ENCODE measurements at regions not wholly inside any gene's neighbourhood (a gene's known extent, or its start where the extent isn't known, plus 50 kb on each side); places are given as distances from the start of the nearest gene placed in this dataset.

DNA sequence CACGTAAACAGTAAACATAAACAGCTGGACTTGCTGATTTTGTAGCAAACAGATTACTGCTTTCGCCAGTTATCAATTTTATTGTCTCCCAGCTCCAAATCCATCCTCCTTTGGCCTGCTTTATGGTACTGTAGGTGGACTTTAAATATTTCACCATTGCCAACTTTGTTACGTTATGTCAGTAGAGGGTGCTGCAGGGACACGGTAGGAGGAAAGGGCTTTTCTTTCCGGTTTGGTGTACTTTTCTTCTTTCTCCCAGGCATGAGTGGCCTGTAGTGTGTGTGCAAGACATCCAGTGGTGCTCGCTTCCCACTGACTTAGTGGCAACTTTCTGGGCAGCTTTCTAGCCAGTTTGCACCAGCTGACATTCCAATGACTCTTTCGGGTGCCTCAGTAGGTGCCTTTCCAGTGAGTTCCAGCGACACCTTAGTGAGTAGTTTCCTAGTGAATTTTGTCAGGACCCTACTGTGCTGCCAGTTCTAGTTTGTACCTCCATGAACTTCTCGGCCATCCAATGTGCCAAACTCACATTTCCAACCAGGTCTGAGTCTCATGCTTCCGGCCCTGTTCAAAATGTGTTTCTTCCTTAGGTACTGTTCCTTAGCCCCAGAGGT is 267.6 kb upstream of the TENM4 start:
- ChIA-PET CTCF (no interaction called here), POLR2A (no interaction called here)
- Histone ChIP-seq H3K27ac (ENCODE audit: insufficient read depth, low read depth, low read length) (no peak overlapping the region), H3K4me2 (ENCODE audit: insufficient read depth, low read length) (no peak overlapping the region), H4K20me1 (replicated peaks; ENCODE audit: control insufficient read depth, extremely low read depth, insufficient read depth, low read length) (no peaks in the 10 kb centered on the region), H3K9me3 (replicated peaks; ENCODE audit: control insufficient read depth, insufficient read depth, low read length) (peaks cover 3% of the 10 kb centered on the region), H3K9me1 (replicated peaks; ENCODE audit: control insufficient read depth, extremely low read depth, insufficient read depth, low read length) (no peaks in the 10 kb centered on the region), H3K4me3 (replicated peaks in 1 of 3; ENCODE audit: insufficient read depth in 1 of 3, low read depth in 1 of 3, low read length in 3 of 3) (no peak overlapping the region), H3K9ac (replicated peaks; ENCODE audit: extremely low read depth, insufficient read depth, low read length) (no peak overlapping the region), H2AFZ (ENCODE audit: low read depth, low read length) (no peak overlapping the region), H3K27me3 (ENCODE audit: control insufficient read depth in 2 of 2, insufficient read depth in 2 of 2, low read length in 2 of 2) (no peaks in the 10 kb centered on the region), H3K79me2 (ENCODE audit: control insufficient read depth, insufficient read depth, low read length) (no peaks in the 10 kb centered on the region), H3K36me3 (ENCODE audit: control insufficient read depth in 2 of 2, extremely low read depth in 1 of 2, insufficient read depth in 2 of 2, low read length in 2 of 2) (no peaks in the 10 kb centered on the region), H3K4me1 (ENCODE audit: control insufficient read depth, extremely low read depth, insufficient read depth, low read length) (no peaks in the 10 kb centered on the region)
- BruUV-seq (replicated peaks): no TSS peak
- FAIRE-seq: no peak
- dilution Hi-C loops (cut with MboI; ENCODE audit: extremely low pct_ligation_motif_present, low sequenced_read_pairs) (no loop called here), intact Hi-C loops (cut with micrococcal nuclease) (no loop called here)
- TF ChIP-seq POLR2AphosphoS5 (IDR thresholded peaks at IDR 0.05; ENCODE audit: insufficient read depth, low read depth, low read length) (no peak), POLR2A (IDR thresholded peaks at IDR 0.05; ENCODE audit: low read depth, low read length) (no peak), EZH2 (IDR thresholded peaks at IDR 0.05; ENCODE audit: borderline replicate concordance, low read depth, low read length, severe bottlenecking) (no peak), MYC (IDR thresholded peaks at IDR 0.05; ENCODE audit: low read depth, low read length) (no peak), GATA2 (IDR thresholded peaks at IDR 0.05; ENCODE audit: insufficient read depth, insufficient read length, low read depth, low read length) (no peak), JUN (IDR thresholded peaks at IDR 0.05; ENCODE audit: borderline replicate concordance, insufficient read depth, insufficient read length, low read depth) (no peak), FOS (IDR thresholded peaks at IDR 0.05; ENCODE audit: borderline replicate concordance, insufficient read depth, low read length) (no peak)
- TF ChIP-seq, protein P1, sequence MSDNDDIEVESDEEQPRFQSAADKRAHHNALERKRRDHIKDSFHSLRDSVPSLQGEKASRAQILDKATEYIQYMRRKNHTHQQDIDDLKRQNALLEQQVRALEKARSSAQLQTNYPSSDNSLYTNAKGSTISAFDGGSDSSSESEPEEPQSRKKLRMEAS (IDR thresholded peaks at IDR 0.05; ENCODE audit: insufficient read depth, insufficient read length): no peak
- TF ChIP-seq, protein P2, sequence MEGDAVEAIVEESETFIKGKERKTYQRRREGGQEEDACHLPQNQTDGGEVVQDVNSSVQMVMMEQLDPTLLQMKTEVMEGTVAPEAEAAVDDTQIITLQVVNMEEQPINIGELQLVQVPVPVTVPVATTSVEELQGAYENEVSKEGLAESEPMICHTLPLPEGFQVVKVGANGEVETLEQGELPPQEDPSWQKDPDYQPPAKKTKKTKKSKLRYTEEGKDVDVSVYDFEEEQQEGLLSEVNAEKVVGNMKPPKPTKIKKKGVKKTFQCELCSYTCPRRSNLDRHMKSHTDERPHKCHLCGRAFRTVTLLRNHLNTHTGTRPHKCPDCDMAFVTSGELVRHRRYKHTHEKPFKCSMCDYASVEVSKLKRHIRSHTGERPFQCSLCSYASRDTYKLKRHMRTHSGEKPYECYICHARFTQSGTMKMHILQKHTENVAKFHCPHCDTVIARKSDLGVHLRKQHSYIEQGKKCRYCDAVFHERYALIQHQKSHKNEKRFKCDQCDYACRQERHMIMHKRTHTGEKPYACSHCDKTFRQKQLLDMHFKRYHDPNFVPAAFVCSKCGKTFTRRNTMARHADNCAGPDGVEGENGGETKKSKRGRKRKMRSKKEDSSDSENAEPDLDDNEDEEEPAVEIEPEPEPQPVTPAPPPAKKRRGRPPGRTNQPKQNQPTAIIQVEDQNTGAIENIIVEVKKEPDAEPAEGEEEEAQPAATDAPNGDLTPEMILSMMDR (IDR thresholded peaks at IDR 0.05; ENCODE audit: extremely low read depth in 1 of 2, insufficient read depth in 1 of 2, low read depth in 1 of 2, low read length in 2 of 2): no peak
- DNase-seq (ENCODE audit: low read depth, low spot score): no peak
